ENCODE measurements at regions not wholly inside any gene's neighbourhood (a gene's known extent, or its start where the extent isn't known, plus 50 kb on each side); places are given as distances from the start of the nearest gene placed in this dataset.

DNA sequence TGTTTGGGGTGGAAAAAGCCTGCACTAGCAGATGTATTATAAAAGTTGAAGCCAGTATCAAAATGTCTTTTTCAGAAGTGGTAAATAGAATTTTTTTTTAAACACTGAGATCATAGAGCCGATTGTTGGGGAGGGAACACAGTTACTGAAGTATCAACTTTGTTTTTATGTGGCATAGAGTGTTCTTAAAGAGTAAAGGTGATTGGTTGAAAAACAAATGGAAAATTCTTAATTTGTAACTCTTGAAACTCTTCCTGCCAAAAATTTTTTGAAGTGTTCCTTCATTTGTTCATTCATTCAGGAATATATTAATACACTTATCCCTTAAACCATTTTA is 83.3 kb downstream of the DISP1 start:
- TF ChIP-seq CTCF (IDR thresholded peaks at IDR 0.05), result no peak
- TF ChIP-seq EZH2 (IDR thresholded peaks at IDR 0.05), result no peak
- no peak for TF ChIP-seq EZH2phosphoT487 (IDR thresholded peaks at IDR 0.05)

Measured in neural progenitor cell (in vitro differentiated cells).